GM12878 (cell line): ENCODE measurements at regions not wholly inside any gene's neighbourhood (a gene's known extent, or its start where the extent isn't known, plus 50 kb on each side); places are given as distances from the start of the nearest gene placed in this dataset.

ENCODE experiments used
- CBFB ChIP-seq: IDR thresholded peaks from 2 replicates; pipeline ENCODE4 v1.6.1; 2016; ENCODE audit warnings: antibody characterized with exemption, low read depth
- CEBPB ChIP-seq, 2 experiments: fragments of 150-350 bp in 1 of 2; IDR thresholded peaks; 2 replicates each; pipeline ENCODE4 v1.6.1; 2012 to 2014; ENCODE audit warnings: low read depth in 2 of 2, low read length in 2 of 2, borderline replicate concordance in 1 of 2, inconsistent platforms in 1 of 2
- CTCF ChIP-seq, 3 experiments: IDR thresholded peaks in 2 of 3; conservative IDR thresholded peaks in 1 of 3; 2 replicates each; pipeline ENCODE4 v1.5.1; 2011; ENCODE audit warnings: low read depth in 3 of 3, low read length in 3 of 3, mild to moderate bottlenecking in 3 of 3, control low read depth in 2 of 3, moderate library complexity in 2 of 3, inconsistent platforms in 1 of 3, mixed read lengths in 1 of 3; ENCODE audit not compliant: control insufficient read depth in 2 of 3, insufficient read depth in 1 of 3; ENCODE audit errors: extremely low read depth in 1 of 3
- ETV6 ChIP-seq, 2 experiments: fragments of 450-650 bp in 1 of 2; IDR thresholded peaks in 1 of 2; conservative IDR thresholded peaks in 1 of 2; 2 replicates each; pipeline ENCODE4 v1.6.1; 2014; ENCODE audit warnings: antibody characterized with exemption in 1 of 2, borderline replicate concordance in 1 of 2, low read depth in 1 of 2, mild to moderate bottlenecking in 1 of 2, moderate library complexity in 1 of 2
- GATAD2B ChIP-seq: fragments of 450-650 bp; conservative IDR thresholded peaks from 2 replicates; pipeline ENCODE4 v1.6.1; 2017; ENCODE audit warnings: low read depth, mild to moderate bottlenecking, moderate library complexity
- NFYA ChIP-seq: IDR thresholded peaks from 2 replicates; pipeline ENCODE4 v1.6.1; 2011; ENCODE audit warnings: low read depth, mild to moderate bottlenecking, low read length, improper control_type of control experiment, borderline replicate concordance
- NR2C1 ChIP-seq: fragments of 450-650 bp; IDR thresholded peaks from 2 replicates; pipeline ENCODE4 v1.6.1; 2017; ENCODE audit warnings: antibody characterized with exemption, mild to moderate bottlenecking, moderate library complexity
- RAD21 ChIP-seq: IDR thresholded peaks from 2 replicates; pipeline ENCODE4 v1.6.1; 2011; ENCODE audit warnings: mild to moderate bottlenecking, low read depth, low read length, moderate library complexity; ENCODE audit not compliant: insufficient read depth
- RCOR1 ChIP-seq: conservative IDR thresholded peaks from 2 replicates; pipeline ENCODE4 v1.6.1; 2012; ENCODE audit warnings: low read depth, low read length, improper control_type of control experiment
- SIX5 ChIP-seq: IDR thresholded peaks from 2 replicates; pipeline ENCODE4 v1.6.1; 2011; ENCODE audit warnings: mild to moderate bottlenecking, low read depth, low read length, moderate library complexity; ENCODE audit not compliant: severe bottlenecking
- TCF12 ChIP-seq: IDR thresholded peaks from 2 replicates; pipeline ENCODE4 v1.6.1; 2011; ENCODE audit warnings: low read depth, mild to moderate bottlenecking, low read length
- ZBTB40 ChIP-seq: fragments of 450-650 bp; IDR thresholded peaks from 2 replicates; pipeline ENCODE4 v1.6.1; 2016; ENCODE audit warnings: mild to moderate bottlenecking, moderate library complexity, borderline replicate concordance

GRCh38 chr5:86760661-86761060 is 142.9 kb downstream of the COX7C start:
- TF ChIP-seq TCF12 (no peak), CTCF (IDR thresholded peaks at IDR 0.05 in 2 of 3, conservative IDR thresholded peaks at IDR 0.05 in 1 of 3; ENCODE audit: control insufficient read depth in 2 of 3, extremely low read depth in 1 of 3, insufficient read depth in 1 of 3, low read depth in 3 of 3, low read length in 3 of 3) (no peak), SIX5 (no peak), RCOR1 (no peak), ZBTB40 (no peak), NFYA (no peak), CEBPB (IDR thresholded peaks at IDR 0.05; ENCODE audit: borderline replicate concordance in 1 of 2, low read depth in 2 of 2, low read length in 2 of 2) (no peak), RAD21 (no peak), CBFB (no peak), GATAD2B (no peak), ETV6 (conservative IDR thresholded peaks at IDR 0.05 in 1 of 2, IDR thresholded peaks at IDR 0.05 in 1 of 2; ENCODE audit: borderline replicate concordance in 1 of 2, low read depth in 1 of 2) (no peak), NR2C1 (no peak)
